ENCODE measurements at regions not wholly inside any gene's neighbourhood (a gene's known extent, or its start where the extent isn't known, plus 50 kb on each side); places are given as distances from the start of the nearest gene placed in this dataset.

DNA sequence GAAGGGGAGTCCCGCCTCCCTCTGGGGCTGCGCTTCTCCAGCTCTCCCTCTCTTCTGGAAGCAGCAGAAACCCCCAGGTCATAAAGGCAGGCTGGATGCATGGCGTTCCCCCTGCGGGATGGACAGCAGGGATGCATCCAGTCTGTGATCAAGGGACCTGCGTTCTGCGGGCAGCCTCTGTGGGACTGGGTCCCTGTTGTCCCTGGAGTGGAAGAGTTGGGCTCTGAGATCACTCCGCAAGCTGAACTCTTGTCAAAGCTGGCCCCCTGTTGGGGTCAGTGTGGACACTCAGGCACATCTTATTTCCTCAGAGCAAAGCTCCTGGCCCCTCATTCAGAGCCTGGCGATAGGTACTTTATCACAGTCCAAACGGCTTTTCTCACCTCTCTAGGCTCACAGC lies 341.2 kb downstream of the PTPRU start:
- TF ChIP-seq, protein P1, sequence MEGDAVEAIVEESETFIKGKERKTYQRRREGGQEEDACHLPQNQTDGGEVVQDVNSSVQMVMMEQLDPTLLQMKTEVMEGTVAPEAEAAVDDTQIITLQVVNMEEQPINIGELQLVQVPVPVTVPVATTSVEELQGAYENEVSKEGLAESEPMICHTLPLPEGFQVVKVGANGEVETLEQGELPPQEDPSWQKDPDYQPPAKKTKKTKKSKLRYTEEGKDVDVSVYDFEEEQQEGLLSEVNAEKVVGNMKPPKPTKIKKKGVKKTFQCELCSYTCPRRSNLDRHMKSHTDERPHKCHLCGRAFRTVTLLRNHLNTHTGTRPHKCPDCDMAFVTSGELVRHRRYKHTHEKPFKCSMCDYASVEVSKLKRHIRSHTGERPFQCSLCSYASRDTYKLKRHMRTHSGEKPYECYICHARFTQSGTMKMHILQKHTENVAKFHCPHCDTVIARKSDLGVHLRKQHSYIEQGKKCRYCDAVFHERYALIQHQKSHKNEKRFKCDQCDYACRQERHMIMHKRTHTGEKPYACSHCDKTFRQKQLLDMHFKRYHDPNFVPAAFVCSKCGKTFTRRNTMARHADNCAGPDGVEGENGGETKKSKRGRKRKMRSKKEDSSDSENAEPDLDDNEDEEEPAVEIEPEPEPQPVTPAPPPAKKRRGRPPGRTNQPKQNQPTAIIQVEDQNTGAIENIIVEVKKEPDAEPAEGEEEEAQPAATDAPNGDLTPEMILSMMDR (IDR thresholded peaks at IDR 0.05), result no peak
- TF ChIP-seq POLR2AphosphoS5 (IDR thresholded peaks at IDR 0.05) (no peak), POLR2A (IDR thresholded peaks at IDR 0.05) (no peak)
